ENCODE measurements at regions not wholly inside any gene's neighbourhood (a gene's known extent, or its start where the extent isn't known, plus 50 kb on each side); places are given as distances from the start of the nearest gene placed in this dataset.

- H3K4me3 ChIP-seq (ENCODE audit: low read depth, low read length), result no peak overlapping the region
- in situ Hi-C loops (cut with HindIII; ENCODE audit: low sequenced_read_pairs), result no loop called here
- DNase-seq (ENCODE audit: low read depth, low spot score), result no peak
- TF ChIP-seq CTCF (IDR thresholded peaks at IDR 0.05; ENCODE audit: low read depth, low read length), result no peak
Measured at GRCh38 chrX:94041881-94042280, 367.9 kb downstream of the FAM133A start.

GRCh38 chrX:94045724-94046123 is 371.7 kb downstream of the FAM133A start:
- H3K4me3 ChIP-seq (ENCODE audit: low read depth, low read length), result no peak overlapping the region
- TF ChIP-seq CTCF (IDR thresholded peaks at IDR 0.05; ENCODE audit: low read depth, low read length), result no peak
- DNase-seq (ENCODE audit: low read depth, low spot score), result no peak
- in situ Hi-C loops (cut with HindIII; ENCODE audit: low sequenced_read_pairs), result no loop called here

- DNase-seq (ENCODE audit: low read depth, low spot score), result no peak
- in situ Hi-C loops (cut with HindIII; ENCODE audit: low sequenced_read_pairs), result no loop called here
- H3K4me3 ChIP-seq (ENCODE audit: low read depth, low read length), result no peak overlapping the region
- no peak for TF ChIP-seq CTCF (IDR thresholded peaks at IDR 0.05; ENCODE audit: low read depth, low read length)
Measured at GRCh38 chrX:94051926-94052325, 377.9 kb downstream of the FAM133A start.

- no peak for DNase-seq (ENCODE audit: low read depth, low spot score)
- no peak overlapping the region for H3K4me3 ChIP-seq (ENCODE audit: low read depth, low read length)
- in situ Hi-C loops (cut with HindIII; ENCODE audit: low sequenced_read_pairs), result no loop called here
- TF ChIP-seq CTCF (IDR thresholded peaks at IDR 0.05; ENCODE audit: low read depth, low read length), result no peak
Measured at GRCh38 chrX:94053575-94053974, 379.6 kb downstream of the FAM133A start.

- in situ Hi-C loops (cut with HindIII; ENCODE audit: low sequenced_read_pairs), result no loop called here
- no peak overlapping the region for H3K4me3 ChIP-seq (ENCODE audit: low read depth, low read length)
- no peak for TF ChIP-seq CTCF (IDR thresholded peaks at IDR 0.05; ENCODE audit: low read depth, low read length)
- no peak for DNase-seq (ENCODE audit: low read depth, low spot score)
Measured at GRCh38 chrX:94057385-94057784, 383.4 kb downstream of the FAM133A start.

- DNase-seq (ENCODE audit: low read depth, low spot score), result no peak
- in situ Hi-C loops (cut with HindIII; ENCODE audit: low sequenced_read_pairs), result no loop called here
- peak; percentile 26 for TF ChIP-seq CTCF (IDR thresholded peaks at IDR 0.05; ENCODE audit: low read depth, low read length)
- no peak overlapping the region for H3K4me3 ChIP-seq (ENCODE audit: low read depth, low read length)
Measured at GRCh38 chrX:94058728-94059382, 384.8 kb downstream of the FAM133A start.
